Kidney epithelial cell (primary cell): ENCODE measurements at regions not wholly inside any gene's neighbourhood (a gene's known extent, or its start where the extent isn't known, plus 50 kb on each side); places are given as distances from the start of the nearest gene placed in this dataset.

Experiments used
- DNase-seq: peaks from one replicate; pipeline ENCODE4 v3.0.0-alpha.2; 2010; ENCODE audit warnings: low read depth
- H3K27me3 ChIP-seq: 2 replicates; pipeline ENCODE4 v1.6.0; 2011; ENCODE audit warnings: low read length; ENCODE audit not compliant: control insufficient read depth, insufficient read depth
- H3K36me3 ChIP-seq: 2 replicates; pipeline ENCODE4 v1.5.1; 2011; ENCODE audit warnings: low read length; ENCODE audit not compliant: control insufficient read depth, insufficient read depth
- H3K4me3 ChIP-seq: 2 replicates; pipeline ENCODE4 v1.5.1; 2011; ENCODE audit warnings: low read depth, mild to moderate bottlenecking, control low read depth, low read length
- CTCF ChIP-seq: IDR thresholded peaks from 2 replicates; pipeline ENCODE4 v1.5.1; 2011; ENCODE audit warnings: mild to moderate bottlenecking, moderate library complexity, low read length, control low read depth, inconsistent platforms; ENCODE audit not compliant: insufficient read depth, poor library complexity, severe bottlenecking

- H3K4me3 ChIP-seq, result no peak overlapping the region
- DNase-seq, result no peak
- no peaks in the 10 kb centered on the region for H3K36me3 ChIP-seq
- H3K27me3 ChIP-seq, result no peaks in the 10 kb centered on the region
- TF ChIP-seq CTCF, result no peak
Measured at GRCh38 chr13:106143930-106144709, 391.3 kb downstream of the EFNB2 start.

- no peak for DNase-seq
- no peak for TF ChIP-seq CTCF
- H3K4me3 ChIP-seq, result no peak overlapping the region
- H3K36me3 ChIP-seq, result no peaks in the 10 kb centered on the region
- H3K27me3 ChIP-seq, result no peaks in the 10 kb centered on the region
Measured at GRCh38 chr13:106143392-106143791, 392.1 kb downstream of the EFNB2 start.

- no peaks in the 10 kb centered on the region for H3K27me3 ChIP-seq
- DNase-seq, result no peak
- TF ChIP-seq CTCF, result no peak
- no peak overlapping the region for H3K4me3 ChIP-seq
- no peaks in the 10 kb centered on the region for H3K36me3 ChIP-seq
Measured at GRCh38 chr13:106140476-106140875, 395.0 kb downstream of the EFNB2 start.

GRCh38 chr13:106139942-106140341, 395.5 kb downstream of the EFNB2 start:
- TF ChIP-seq CTCF, result no peak
- Histone ChIP-seq H3K36me3 (no peaks in the 10 kb centered on the region), H3K4me3 (no peak overlapping the region), H3K27me3 (no peaks in the 10 kb centered on the region)
- no peak for DNase-seq

- TF ChIP-seq CTCF, result no peak
- Histone ChIP-seq H3K36me3 (no peaks in the 10 kb centered on the region), H3K27me3 (no peaks in the 10 kb centered on the region), H3K4me3 (no peak overlapping the region)
- no peak for DNase-seq
Measured at GRCh38 chr13:106139377-106139776, 396.1 kb downstream of the EFNB2 start.

GRCh38 chr13:106138620-106139019, 396.8 kb downstream of the EFNB2 start:
- H3K36me3 ChIP-seq, result no peaks in the 10 kb centered on the region
- TF ChIP-seq CTCF, result no peak

More at GRCh38 chr13:106138620-106139019, 396.8 kb downstream of the EFNB2 start:
- no peak for DNase-seq
- Histone ChIP-seq H3K27me3 (no peaks in the 10 kb centered on the region), H3K4me3 (no peak overlapping the region)
